ENCODE measurements at regions not wholly inside any gene's neighbourhood (a gene's known extent, or its start where the extent isn't known, plus 50 kb on each side); places are given as distances from the start of the nearest gene placed in this dataset.

GRCh38 chr18:39314595-39314994, 1749.0 kb upstream of the CELF4 start:
- Histone ChIP-seq H3K4me1 (ENCODE audit: control insufficient read depth in 4 of 4, insufficient read depth in 4 of 4, low read length in 3 of 4) (peaks cover 0 to 23% (median 11%) of the 10 kb centered on the region in 4 donors), H3K9me3 (ENCODE audit: control insufficient read depth in 4 of 4, low read length in 3 of 4) (no peaks in the 10 kb centered on the region), H3K27ac (ENCODE audit: low read depth in 1 of 2, low read length in 2 of 2) (no peak overlapping the region), H3K36me3 (ENCODE audit: control insufficient read depth in 4 of 4, insufficient read depth in 3 of 4, low read depth in 1 of 4, low read length in 3 of 4) (no peaks in the 10 kb centered on the region), H3K4me3 (ENCODE audit: low read depth in 1 of 3, low read length in 3 of 3) (no peak overlapping the region), H3K27me3 (ENCODE audit: control insufficient read depth in 4 of 4, insufficient read depth in 4 of 4, low read length in 3 of 4) (no peaks in the 10 kb centered on the region), H3K9ac (ENCODE audit: low read depth in 1 of 2, low read length in 2 of 2) (no peak overlapping the region)
- TF ChIP-seq GABPA (IDR thresholded peaks at IDR 0.05 in 1 of 2, conservative IDR thresholded peaks at IDR 0.05 in 1 of 2) = no peak
- no peak for TF ChIP-seq SP1 (IDR thresholded peaks at IDR 0.05)
- 50% methylated on average over 2 of the region's 2 CpGs for WGBS
- DNase-seq (ENCODE audit: low spot score) = no peak

- Histone ChIP-seq H3K27ac (ENCODE audit: low read depth in 1 of 2, low read length in 2 of 2) (no peak overlapping the region), H3K4me1 (ENCODE audit: control insufficient read depth in 4 of 4, insufficient read depth in 4 of 4, low read length in 3 of 4) (peaks cover 0 to 23% (median 11%) of the 10 kb centered on the region in 4 donors), H3K36me3 (ENCODE audit: control insufficient read depth in 4 of 4, insufficient read depth in 3 of 4, low read depth in 1 of 4, low read length in 3 of 4) (no peaks in the 10 kb centered on the region), H3K9ac (ENCODE audit: low read depth in 1 of 2, low read length in 2 of 2) (no peak overlapping the region), H3K27me3 (ENCODE audit: control insufficient read depth in 4 of 4, insufficient read depth in 4 of 4, low read length in 3 of 4) (no peaks in the 10 kb centered on the region), H3K9me3 (ENCODE audit: control insufficient read depth in 4 of 4, low read length in 3 of 4) (no peaks in the 10 kb centered on the region), H3K4me3 (ENCODE audit: low read depth in 1 of 3, low read length in 3 of 3) (no peak overlapping the region)
- no peak for DNase-seq (ENCODE audit: low spot score)
- 58% methylated on average over 4 of the region's 4 CpGs for WGBS
- TF ChIP-seq GABPA (IDR thresholded peaks at IDR 0.05 in 1 of 2, conservative IDR thresholded peaks at IDR 0.05 in 1 of 2) (no peak), FOXA2 (IDR thresholded peaks at IDR 0.05) (no peak), ZBTB33 (IDR thresholded peaks at IDR 0.05) (no peak), YY1 (IDR thresholded peaks at IDR 0.05) (no peak), NR2F2 (IDR thresholded peaks at IDR 0.05) (no peak), HNF4G (IDR thresholded peaks at IDR 0.05) (no peak), RXRA (IDR thresholded peaks at IDR 0.05) (no peak), JUND (IDR thresholded peaks at IDR 0.05) (no peak), FOXA1 (IDR thresholded peaks at IDR 0.05) (no peak), HNF4A (conservative IDR thresholded peaks at IDR 0.05) (no peak), RAD21 (IDR thresholded peaks at IDR 0.05) (no peak)
- TF ChIP-seq, protein P1, sequence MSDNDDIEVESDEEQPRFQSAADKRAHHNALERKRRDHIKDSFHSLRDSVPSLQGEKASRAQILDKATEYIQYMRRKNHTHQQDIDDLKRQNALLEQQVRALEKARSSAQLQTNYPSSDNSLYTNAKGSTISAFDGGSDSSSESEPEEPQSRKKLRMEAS (IDR thresholded peaks at IDR 0.05) = no peak
- TF ChIP-seq, protein P2, sequence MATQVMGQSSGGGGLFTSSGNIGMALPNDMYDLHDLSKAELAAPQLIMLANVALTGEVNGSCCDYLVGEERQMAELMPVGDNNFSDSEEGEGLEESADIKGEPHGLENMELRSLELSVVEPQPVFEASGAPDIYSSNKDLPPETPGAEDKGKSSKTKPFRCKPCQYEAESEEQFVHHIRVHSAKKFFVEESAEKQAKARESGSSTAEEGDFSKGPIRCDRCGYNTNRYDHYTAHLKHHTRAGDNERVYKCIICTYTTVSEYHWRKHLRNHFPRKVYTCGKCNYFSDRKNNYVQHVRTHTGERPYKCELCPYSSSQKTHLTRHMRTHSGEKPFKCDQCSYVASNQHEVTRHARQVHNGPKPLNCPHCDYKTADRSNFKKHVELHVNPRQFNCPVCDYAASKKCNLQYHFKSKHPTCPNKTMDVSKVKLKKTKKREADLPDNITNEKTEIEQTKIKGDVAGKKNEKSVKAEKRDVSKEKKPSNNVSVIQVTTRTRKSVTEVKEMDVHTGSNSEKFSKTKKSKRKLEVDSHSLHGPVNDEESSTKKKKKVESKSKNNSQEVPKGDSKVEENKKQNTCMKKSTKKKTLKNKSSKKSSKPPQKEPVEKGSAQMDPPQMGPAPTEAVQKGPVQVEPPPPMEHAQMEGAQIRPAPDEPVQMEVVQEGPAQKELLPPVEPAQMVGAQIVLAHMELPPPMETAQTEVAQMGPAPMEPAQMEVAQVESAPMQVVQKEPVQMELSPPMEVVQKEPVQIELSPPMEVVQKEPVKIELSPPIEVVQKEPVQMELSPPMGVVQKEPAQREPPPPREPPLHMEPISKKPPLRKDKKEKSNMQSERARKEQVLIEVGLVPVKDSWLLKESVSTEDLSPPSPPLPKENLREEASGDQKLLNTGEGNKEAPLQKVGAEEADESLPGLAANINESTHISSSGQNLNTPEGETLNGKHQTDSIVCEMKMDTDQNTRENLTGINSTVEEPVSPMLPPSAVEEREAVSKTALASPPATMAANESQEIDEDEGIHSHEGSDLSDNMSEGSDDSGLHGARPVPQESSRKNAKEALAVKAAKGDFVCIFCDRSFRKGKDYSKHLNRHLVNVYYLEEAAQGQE (IDR thresholded peaks at IDR 0.05) = no peak
- TF ChIP-seq, protein P3, sequence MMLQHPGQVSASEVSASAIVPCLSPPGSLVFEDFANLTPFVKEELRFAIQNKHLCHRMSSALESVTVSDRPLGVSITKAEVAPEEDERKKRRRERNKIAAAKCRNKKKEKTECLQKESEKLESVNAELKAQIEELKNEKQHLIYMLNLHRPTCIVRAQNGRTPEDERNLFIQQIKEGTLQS (IDR thresholded peaks at IDR 0.05) = no peak
- TF ChIP-seq, protein P4, sequence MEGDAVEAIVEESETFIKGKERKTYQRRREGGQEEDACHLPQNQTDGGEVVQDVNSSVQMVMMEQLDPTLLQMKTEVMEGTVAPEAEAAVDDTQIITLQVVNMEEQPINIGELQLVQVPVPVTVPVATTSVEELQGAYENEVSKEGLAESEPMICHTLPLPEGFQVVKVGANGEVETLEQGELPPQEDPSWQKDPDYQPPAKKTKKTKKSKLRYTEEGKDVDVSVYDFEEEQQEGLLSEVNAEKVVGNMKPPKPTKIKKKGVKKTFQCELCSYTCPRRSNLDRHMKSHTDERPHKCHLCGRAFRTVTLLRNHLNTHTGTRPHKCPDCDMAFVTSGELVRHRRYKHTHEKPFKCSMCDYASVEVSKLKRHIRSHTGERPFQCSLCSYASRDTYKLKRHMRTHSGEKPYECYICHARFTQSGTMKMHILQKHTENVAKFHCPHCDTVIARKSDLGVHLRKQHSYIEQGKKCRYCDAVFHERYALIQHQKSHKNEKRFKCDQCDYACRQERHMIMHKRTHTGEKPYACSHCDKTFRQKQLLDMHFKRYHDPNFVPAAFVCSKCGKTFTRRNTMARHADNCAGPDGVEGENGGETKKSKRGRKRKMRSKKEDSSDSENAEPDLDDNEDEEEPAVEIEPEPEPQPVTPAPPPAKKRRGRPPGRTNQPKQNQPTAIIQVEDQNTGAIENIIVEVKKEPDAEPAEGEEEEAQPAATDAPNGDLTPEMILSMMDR (IDR thresholded peaks at IDR 0.05; ENCODE audit: low read depth, low read length, missing input control) = no peak
Observed at GRCh38 chr18:39313992-39314391, 1748.4 kb upstream of the CELF4 start.

Data from liver (tissue), 8 donors.